ENCODE measurements at regions not wholly inside any gene's neighbourhood (a gene's known extent, or its start where the extent isn't known, plus 50 kb on each side); places are given as distances from the start of the nearest gene placed in this dataset.
"Not testable (repeated sequence)": the region's sequence is repeated elsewhere in the genome, so short reads cannot be mapped to it uniquely, and the experiment has no call there.

GRCh38 chr7:6882321-6882721 is 56.2 kb upstream of the CCZ1B start:
- DNase-seq = not testable (repeated sequence)

GRCh38 chr7:6883756-6884155 is 57.7 kb upstream of the CCZ1B start:
- not testable (repeated sequence) for DNase-seq

GRCh38 chr7:6886198-6886597 is 60.1 kb upstream of the CCZ1B start:
- no peak for DNase-seq

GRCh38 chr7:6888267-6889045 is 62.4 kb upstream of the CCZ1B start:
- DNase-seq = not testable (repeated sequence)

GRCh38 chr7:6889252-6889812 is 63.3 kb upstream of the CCZ1B start:
- DNase-seq = no peak

GRCh38 chr7:6902097-6902518 is 76.0 kb upstream of the CCZ1B start:
- not testable (repeated sequence) for DNase-seq

GRCh38 chr7:6903289-6903688 is 77.2 kb upstream of the CCZ1B start:
- peak; percentile 16 for DNase-seq

GRCh38 chr7:6903792-6904191 is 77.7 kb upstream of the CCZ1B start:
- DNase-seq = not testable (repeated sequence)

GRCh38 chr7:6917258-6917657 is 91.2 kb upstream of the CCZ1B start:
- no peak for DNase-seq

- not testable (repeated sequence) for DNase-seq
Measured at GRCh38 chr7:6919169-6919568, 93.1 kb upstream of the CCZ1B start.

GRCh38 chr7:6924523-6924922 is 98.4 kb upstream of the CCZ1B start:
- not testable (repeated sequence) for DNase-seq

GRCh38 chr7:6926193-6927174 is 100.4 kb upstream of the CCZ1B start:
- not testable (repeated sequence) for DNase-seq

GRCh38 chr7:6927643-6928042 is 101.6 kb upstream of the CCZ1B start:
- not testable (repeated sequence) for DNase-seq

- not testable (repeated sequence) for DNase-seq
Measured at GRCh38 chr7:6929588-6929987, 103.5 kb upstream of the CCZ1B start.

- DNase-seq = not testable (repeated sequence)
Measured at GRCh38 chr7:6930081-6930635, 104.1 kb upstream of the CCZ1B start.

- peak; percentile 14 for DNase-seq
Measured at GRCh38 chr7:6930787-6931186, 104.7 kb upstream of the CCZ1B start.

- DNase-seq = not testable (repeated sequence)
Measured at GRCh38 chr7:6931456-6931855, 105.4 kb upstream of the CCZ1B start.

GRCh38 chr7:6933954-6934632 is 108.0 kb upstream of the CCZ1B start:
- not testable (repeated sequence) for DNase-seq

- no peak for DNase-seq
Measured at GRCh38 chr7:6934981-6935380, 108.9 kb upstream of the CCZ1B start.

GRCh38 chr7:6936626-6937025 is 110.6 kb upstream of the CCZ1B start:
- DNase-seq = not testable (repeated sequence)

- not testable (repeated sequence) for DNase-seq
Measured at GRCh38 chr7:6937746-6938145, 111.7 kb upstream of the CCZ1B start.

- DNase-seq = not testable (repeated sequence)
Measured at GRCh38 chr7:6938284-6938683, 112.2 kb upstream of the CCZ1B start.

Data from right kidney (tissue), 1 donor.